ENCODE measurements at regions not wholly inside any gene's neighbourhood (a gene's known extent, or its start where the extent isn't known, plus 50 kb on each side); places are given as distances from the start of the nearest gene placed in this dataset.

GRCh38 chr6:90365565-90366219 lies 69.0 kb upstream of the BACH2 start:
- H3K79me2 ChIP-seq = no peaks in the 10 kb centered on the region
- H3K4me2 ChIP-seq = no peak overlapping the region
- no peak overlapping the region for H3K27ac ChIP-seq
- H3K4me3 ChIP-seq = no peak overlapping the region
- no peaks in the 10 kb centered on the region for H3K9me3 ChIP-seq (ENCODE audit: low read depth)
- peaks cover 5% of the 10 kb centered on the region for H3K4me1 ChIP-seq (ENCODE audit: insufficient read depth)
- TF ChIP-seq CTCF (IDR thresholded peaks at IDR 0.05; ENCODE audit: poor library complexity) = no peak
- no peak for TF ChIP-seq EZH2 (IDR thresholded peaks at IDR 0.05; ENCODE audit: borderline replicate concordance)
- TF ChIP-seq EZH2phosphoT487 (IDR thresholded peaks at IDR 0.05; ENCODE audit: low read depth, severe bottlenecking, unreplicated experiment) = no peak
- H2AFZ ChIP-seq = no peak overlapping the region
- H3K9me2 ChIP-seq (replicated peaks; ENCODE audit: insufficient read depth) = no peaks in the 10 kb centered on the region
- H4K20me1 ChIP-seq (ENCODE audit: insufficient read depth, poor library complexity, severe bottlenecking) = no peaks in the 10 kb centered on the region
- DNase-seq (ENCODE audit: low spot score) = no peak
- H3K27me3 ChIP-seq = no peaks in the 10 kb centered on the region
- H3K36me3 ChIP-seq (replicated peaks; ENCODE audit: insufficient read depth, low read depth) = no peaks in the 10 kb centered on the region
- 42% methylated on average over 7 of the region's 7 CpGs for WGBS (ENCODE audit: low lambda C conversion rate, missing lambda C conversion rate)

- no peaks in the 10 kb centered on the region for H3K27me3 ChIP-seq
- no peaks in the 10 kb centered on the region for H3K36me3 ChIP-seq (replicated peaks; ENCODE audit: insufficient read depth, low read depth)
- no peaks in the 10 kb centered on the region for H4K20me1 ChIP-seq (ENCODE audit: insufficient read depth, poor library complexity, severe bottlenecking)
- no peaks in the 10 kb centered on the region for H3K79me2 ChIP-seq
- H3K9me2 ChIP-seq (replicated peaks; ENCODE audit: insufficient read depth) = no peaks in the 10 kb centered on the region
- no peaks in the 10 kb centered on the region for H3K9me3 ChIP-seq (ENCODE audit: low read depth)
- DNase-seq (ENCODE audit: low spot score) = no peak
- H3K4me1 ChIP-seq (ENCODE audit: insufficient read depth) = peaks cover 5% of the 10 kb centered on the region
- no peak overlapping the region for H3K27ac ChIP-seq
- TF ChIP-seq CTCF (IDR thresholded peaks at IDR 0.05; ENCODE audit: poor library complexity) = no peak
- TF ChIP-seq EZH2phosphoT487 (IDR thresholded peaks at IDR 0.05; ENCODE audit: low read depth, severe bottlenecking, unreplicated experiment) = no peak
- no peak for TF ChIP-seq EZH2 (IDR thresholded peaks at IDR 0.05; ENCODE audit: borderline replicate concordance)
- no peak overlapping the region for H3K4me2 ChIP-seq
- 70% methylated on average over 5 of the region's 5 CpGs for WGBS (ENCODE audit: low lambda C conversion rate, missing lambda C conversion rate)
- H2AFZ ChIP-seq = no peak overlapping the region
- H3K4me3 ChIP-seq = no peak overlapping the region
Observed at GRCh38 chr6:90365002-90365401, 68.4 kb upstream of the BACH2 start.

- Histone ChIP-seq H3K4me3 (no peak overlapping the region), H3K4me1 (ENCODE audit: insufficient read depth) (peaks cover 5% of the 10 kb centered on the region), H3K9me3 (ENCODE audit: low read depth) (no peaks in the 10 kb centered on the region), H3K4me2 (no peak overlapping the region), H3K27ac (no peak overlapping the region), H3K9me2 (replicated peaks; ENCODE audit: insufficient read depth) (no peaks in the 10 kb centered on the region), H2AFZ (no peak overlapping the region), H3K27me3 (no peaks in the 10 kb centered on the region), H3K36me3 (replicated peaks; ENCODE audit: insufficient read depth, low read depth) (no peaks in the 10 kb centered on the region), H4K20me1 (ENCODE audit: insufficient read depth, poor library complexity, severe bottlenecking) (no peaks in the 10 kb centered on the region), H3K79me2 (no peaks in the 10 kb centered on the region)
- TF ChIP-seq CTCF (IDR thresholded peaks at IDR 0.05; ENCODE audit: poor library complexity) (no peak), EZH2 (IDR thresholded peaks at IDR 0.05; ENCODE audit: borderline replicate concordance) (no peak), EZH2phosphoT487 (IDR thresholded peaks at IDR 0.05; ENCODE audit: low read depth, severe bottlenecking, unreplicated experiment) (no peak)
- DNase-seq (ENCODE audit: low spot score) = no peak
- 76% methylated on average over 5 of the region's 5 CpGs for WGBS (ENCODE audit: low lambda C conversion rate, missing lambda C conversion rate)
Observed at GRCh38 chr6:90364286-90364685, 67.6 kb upstream of the BACH2 start.

Data from hepatocyte (in vitro differentiated cells).